Ecto neural progenitor cell (in vitro differentiated cells): ENCODE measurements at regions not wholly inside any gene's neighbourhood (a gene's known extent, or its start where the extent isn't known, plus 50 kb on each side); places are given as distances from the start of the nearest gene placed in this dataset.
"Not testable (repeated sequence)": the region's sequence is repeated elsewhere in the genome, so short reads cannot be mapped to it uniquely, and the experiment has no call there.

ENCODE experiments used
- DNase-seq: peaks from one replicate; pipeline ENCODE4 v3.0.0-alpha.2; 2018; ENCODE audit warnings: low spot score

DNA sequence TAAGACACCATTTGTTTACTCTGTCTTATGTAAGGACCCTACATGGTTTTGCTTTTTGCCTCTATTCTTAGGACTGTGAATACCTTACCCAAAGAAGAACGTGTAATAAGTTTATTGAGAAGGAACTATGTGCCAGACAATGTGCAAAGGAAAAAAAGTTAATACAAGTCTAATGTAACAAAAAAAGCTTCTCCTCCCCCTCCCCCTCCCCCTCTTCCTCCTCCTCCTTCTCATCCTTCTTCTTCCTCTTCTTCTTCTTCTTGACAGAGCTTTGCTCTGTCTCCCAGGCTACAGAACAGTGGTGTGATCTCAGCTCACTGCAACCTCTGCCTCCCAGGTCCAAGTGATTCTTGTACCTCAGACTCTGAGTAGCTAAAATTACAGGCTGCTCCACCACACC, 50.9 kb upstream of the MITF start:
- DNase-seq, result no peak

DNA sequence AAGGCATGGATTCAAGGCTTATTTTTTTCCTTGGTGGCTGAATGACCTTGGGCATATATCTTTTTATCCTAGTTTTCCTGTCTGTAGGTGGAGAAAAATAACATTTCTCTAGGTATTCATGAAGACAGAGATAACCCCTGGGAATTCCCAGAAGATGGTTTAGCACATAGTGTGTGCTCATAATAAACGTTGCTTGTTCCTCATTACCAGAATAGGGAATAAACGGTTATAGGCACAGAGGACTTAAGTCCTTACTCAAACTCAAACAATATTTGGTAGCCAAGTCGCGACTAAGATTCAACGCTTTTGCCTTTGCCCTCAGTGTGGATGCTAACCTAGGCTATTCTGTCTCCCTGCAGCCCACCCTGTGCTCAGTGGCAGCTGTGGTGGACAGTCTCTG, 51.6 kb upstream of the MITF start:
- no peak for DNase-seq

- DNase-seq, result no peak
Observed at GRCh38 chr3:69686056-69686455, 53.2 kb upstream of the MITF start.

DNA sequence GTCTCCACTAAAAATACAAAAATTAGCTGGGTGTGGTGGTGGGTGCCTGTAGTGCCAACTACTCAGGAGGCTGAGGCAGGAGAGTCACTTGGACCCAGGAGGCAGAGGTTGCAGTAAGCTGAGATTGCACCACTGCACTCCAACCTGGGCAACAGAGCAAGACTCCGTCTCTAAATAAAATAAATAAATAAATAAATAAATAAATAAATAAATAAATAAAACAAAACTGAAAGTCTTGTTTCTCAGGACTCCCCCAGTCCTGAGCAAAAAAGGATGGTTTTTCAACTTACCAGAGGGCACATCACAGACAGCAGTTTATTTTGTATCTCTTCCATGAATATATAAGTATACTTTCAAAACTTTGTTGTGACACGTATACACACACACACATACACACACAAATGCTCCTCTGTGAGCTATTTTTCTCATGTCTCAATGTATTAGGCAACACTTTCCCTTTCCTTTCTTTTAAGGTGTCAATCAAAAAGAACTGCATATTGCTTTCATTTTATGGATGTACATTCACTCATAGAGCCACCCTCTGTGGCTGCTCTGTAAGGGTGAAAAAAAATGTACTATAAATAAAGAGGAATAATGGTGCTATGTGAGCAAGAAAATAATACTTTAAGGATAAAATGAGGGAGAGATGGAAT, 54.8 kb upstream of the MITF start:
- no peak for DNase-seq

DNA sequence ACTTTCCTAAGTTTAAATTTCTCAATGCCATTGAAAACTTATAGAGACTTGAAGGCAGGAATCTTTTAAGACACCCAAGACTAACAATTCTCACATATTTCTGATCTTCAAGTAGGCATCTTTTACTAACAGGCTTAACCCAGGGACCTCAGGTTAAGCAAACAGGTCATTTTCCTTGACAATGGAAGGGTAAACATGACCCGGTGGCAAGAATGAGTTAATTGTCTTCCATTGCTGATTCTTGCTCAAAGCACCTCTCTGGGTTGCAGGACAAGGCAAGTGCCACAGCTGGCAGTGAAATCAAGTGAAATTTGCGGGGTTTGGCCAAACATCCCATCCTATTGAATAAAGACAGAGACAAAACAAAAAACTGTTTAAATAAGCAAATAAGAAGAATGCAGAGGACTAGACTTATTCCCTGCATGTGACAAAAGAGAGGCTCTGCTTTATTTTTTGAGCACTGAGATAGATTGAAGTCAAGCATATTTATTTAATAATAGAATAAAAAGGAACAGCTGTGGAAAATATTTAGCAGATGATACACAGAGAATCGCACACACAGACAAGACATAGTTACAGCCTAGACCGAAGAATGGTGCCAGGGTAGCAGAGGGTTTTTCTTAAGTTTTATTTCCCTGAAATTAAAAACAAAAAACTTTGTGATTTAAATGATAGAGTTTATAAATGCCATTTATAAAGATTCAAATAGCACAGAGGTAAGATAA, 56.0 kb upstream of the MITF start:
- DNase-seq, result no peak

DNA sequence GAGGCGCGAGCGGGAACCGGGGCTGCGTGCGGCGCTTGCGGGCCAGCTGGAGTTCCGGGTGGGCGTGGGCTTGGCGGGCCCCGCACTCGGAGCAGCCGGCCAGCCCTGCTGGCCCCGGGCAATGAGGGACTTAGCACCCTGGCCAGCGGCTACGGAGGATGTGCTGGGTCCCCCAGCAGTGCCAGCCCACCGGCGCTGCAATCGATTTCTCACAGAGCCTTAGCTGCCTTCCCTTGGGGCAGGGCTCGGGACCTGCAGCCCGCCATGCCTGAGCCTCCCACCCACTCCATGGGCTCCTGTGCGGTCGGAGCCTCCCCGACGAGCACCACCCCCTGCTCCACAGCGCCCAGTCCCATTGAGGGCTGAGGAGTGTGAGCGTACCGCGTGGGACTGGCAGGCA, 61.8 kb upstream of the MITF start:
- DNase-seq, result not testable (repeated sequence)

- no peak for DNase-seq
Observed at GRCh38 chr3:69675786-69676530, 63.3 kb upstream of the MITF start.

GRCh38 chr3:69674752-69675151, 64.5 kb upstream of the MITF start:
- no peak for DNase-seq

DNA sequence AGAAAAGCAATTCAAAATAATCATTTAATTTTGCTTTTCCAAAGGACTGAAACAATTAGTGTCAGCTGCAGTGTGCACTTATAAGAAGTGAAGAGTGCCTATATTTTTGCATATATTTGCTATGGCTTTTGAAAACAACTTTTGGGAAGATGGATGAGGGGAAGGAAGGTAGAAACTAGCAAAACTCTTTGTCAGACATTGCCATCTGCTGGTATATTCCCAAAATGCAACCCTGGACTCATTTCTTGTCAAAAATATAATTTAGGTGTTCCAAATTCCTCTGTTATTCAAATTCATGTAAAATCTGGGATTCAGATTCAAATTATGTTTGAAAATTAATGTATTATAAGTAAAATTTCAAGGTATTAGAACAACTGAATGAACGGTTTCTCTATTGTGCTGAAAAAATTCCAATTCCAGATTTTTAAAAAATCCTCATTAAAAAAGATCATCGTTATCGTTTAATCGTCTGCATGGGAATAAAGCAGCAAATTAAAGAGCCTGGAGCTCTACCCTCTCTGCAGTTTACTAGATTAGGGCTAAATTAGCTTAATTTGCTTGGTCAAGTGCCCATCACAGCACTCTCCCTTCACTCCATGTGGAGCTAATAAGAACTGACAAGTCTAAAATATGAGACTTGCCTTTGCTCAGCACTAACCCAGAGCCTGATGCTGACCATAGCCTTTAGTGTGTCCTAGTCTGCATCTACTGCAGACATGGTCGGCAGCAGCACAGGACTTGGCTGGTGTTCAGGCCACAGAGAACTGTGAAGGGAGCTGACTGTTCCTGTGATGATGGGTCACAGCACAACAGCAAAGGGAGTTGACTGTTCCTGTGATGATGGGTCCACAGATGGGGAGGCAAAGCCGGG, 67.9 kb upstream of the MITF start:
- no peak for DNase-seq

DNA sequence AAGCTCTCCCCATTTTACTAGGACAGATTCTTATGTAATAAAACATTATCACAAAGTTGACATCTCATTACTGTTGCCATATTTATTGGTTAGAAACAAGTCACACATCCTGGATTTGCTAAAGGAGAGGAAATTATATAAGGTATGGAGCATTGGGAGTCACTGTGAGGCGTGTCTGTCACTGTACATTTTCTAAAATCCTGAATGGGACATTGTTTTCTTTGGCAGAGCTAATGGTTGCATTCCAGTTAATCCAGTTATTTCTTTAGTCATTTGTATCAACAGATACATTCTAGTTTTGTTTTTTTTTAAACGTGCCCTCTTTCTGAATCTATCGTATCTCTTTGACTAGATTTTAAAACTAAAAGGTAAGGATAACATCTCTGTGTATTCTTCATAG, 70.2 kb upstream of the MITF start:
- DNase-seq, result no peak

DNA sequence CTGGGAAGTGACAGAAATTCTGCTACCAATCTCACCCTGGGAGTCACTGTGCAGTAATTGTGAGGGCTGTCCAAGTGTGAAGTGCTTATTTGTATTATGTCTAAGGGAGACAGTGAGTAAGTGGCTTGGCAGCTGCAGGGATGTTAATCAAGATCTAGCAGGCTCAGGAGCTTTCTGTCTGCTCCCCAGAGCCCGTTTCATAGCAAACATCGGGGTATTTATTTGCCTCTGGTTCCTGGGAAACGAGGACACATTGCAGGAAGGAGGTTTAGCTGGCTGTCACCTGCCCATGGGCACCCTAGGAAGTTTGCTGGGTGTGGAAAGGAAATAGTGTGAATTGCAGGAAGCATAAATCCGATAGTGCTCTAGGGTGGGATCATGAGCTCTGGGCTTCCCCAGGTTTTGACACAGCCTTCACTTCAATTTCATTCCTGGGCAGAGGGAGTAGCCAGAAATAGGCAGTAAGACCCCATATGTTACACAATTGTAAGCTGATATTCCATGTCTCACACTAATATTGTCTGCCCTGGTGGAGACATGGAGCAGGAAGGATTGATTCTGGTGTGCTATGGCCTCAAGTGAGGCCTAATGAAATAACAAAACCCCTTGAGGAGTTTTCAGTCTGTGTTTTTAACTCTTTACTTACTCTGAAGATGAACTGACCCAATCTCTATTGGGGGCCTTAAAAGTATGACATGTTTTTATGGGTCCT, 74.1 kb upstream of the MITF start:
- DNase-seq, result no peak

DNA sequence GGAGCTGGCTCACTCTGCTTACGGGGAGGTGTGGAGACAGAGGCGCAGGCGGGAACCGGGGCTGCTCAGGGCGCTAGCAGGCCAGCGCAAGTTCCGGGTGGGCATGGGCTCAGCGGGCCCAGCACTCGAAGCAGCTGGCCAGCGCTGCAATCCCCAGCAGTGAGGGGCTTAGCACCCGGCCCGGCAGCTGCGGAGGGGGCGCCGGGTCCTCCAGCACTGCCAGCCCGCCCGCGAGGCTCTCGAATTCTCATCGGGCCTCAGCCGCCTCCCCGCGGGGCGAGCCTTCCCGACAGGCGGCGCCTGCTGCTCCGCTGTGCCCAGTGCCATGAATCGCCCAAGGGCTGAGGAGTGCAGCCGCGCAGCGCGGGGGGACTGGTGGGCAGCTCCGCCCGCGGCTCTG, 78.6 kb upstream of the MITF start:
- DNase-seq, result no peak

DNA sequence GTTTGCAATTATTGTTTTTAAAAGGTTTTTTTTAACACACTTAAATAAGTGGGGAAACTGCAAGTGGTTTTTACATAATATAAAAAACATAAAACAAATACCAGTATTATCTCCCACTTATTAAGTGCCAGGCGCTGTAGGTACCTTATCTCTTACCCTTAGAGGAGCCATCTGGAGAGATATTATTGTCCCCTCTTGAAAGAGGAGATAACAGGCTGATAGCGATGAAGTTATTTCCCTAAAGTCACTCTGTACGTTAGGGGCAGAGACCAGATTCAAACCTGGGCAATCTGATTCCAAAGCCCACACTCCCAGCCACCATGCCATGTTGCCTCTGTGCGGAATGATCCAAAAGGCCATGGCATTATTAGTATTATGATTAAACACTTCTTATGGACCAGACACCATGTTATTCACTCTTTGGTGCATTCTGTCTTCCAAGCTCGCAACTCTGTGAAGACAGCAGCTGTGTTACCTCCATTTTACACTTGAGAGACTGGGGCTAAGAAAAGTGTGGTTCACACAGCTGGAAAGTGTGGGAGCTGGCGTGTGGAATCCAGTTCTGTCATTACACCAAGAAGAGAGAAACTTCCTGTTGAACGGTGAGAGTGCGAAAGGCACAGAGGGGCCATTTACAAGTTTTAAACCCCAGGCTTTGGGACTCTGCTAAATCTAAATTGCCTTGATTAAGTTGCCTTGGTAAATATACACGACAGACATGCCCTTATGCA, 79.9 kb upstream of the MITF start:
- no peak for DNase-seq

GRCh38 chr3:69658514-69659140, 80.6 kb upstream of the MITF start:
- no peak for DNase-seq

DNA sequence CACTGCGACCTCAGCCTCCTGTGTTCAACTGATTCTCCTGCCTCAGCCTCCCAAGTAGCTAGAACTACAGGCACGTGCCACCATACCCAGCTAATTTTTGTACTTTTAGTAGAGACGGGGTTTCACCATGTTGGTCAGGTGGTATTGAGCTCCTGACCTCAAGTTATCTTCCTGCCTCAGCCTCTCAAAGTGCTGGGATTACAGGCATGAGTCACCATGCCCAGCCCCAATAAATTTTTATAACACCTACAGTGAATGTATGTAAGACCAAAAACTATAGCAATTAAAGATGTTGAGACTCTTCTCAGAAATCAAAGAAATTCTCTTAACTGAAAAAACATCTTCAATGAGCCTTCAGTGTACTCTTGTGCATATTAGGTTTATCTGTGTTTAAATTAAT, 82.2 kb upstream of the MITF start:
- DNase-seq, result not testable (repeated sequence)

- DNase-seq, result no peak
Observed at GRCh38 chr3:69651765-69652164, 87.5 kb upstream of the MITF start.

DNA sequence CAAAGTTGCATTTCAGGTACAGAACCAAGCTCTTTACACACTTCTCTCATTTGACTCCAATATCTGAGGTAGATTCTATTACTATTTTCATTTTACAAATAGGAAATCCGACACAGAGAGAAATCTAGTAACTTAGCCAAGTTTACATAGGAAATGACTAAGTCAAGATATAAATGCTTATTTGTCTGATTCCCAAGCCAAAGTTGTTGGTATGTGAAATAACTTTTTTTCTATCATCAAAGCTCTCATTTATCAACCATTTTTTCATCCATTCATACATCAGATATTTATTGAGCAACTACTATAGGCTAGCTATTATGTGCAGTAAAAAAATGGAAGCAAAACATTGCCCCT, 89.2 kb upstream of the MITF start:
- no peak for DNase-seq

GRCh38 chr3:69649120-69650065, 89.9 kb upstream of the MITF start:
- no peak for DNase-seq

- DNase-seq, result no peak
Observed at GRCh38 chr3:69648126-69648525, 91.1 kb upstream of the MITF start.
